NCI-H2081 (cell line): ENCODE measurements at regions not wholly inside any gene's neighbourhood (a gene's known extent, or its start where the extent isn't known, plus 50 kb on each side); places are given as distances from the start of the nearest gene placed in this dataset.

ENCODE experiments used
- DNase-seq, 2 experiments: peaks; one replicate each; lab custom pipeline; 2025; lab: John Stamatoyannopoulos, UW

- no peak for DNase-seq
Measured at GRCh38 chr2:24439971-24440340, 51.1 kb upstream of the NCOA1 start.

GRCh38 chr2:24439280-24439970 is 51.6 kb upstream of the NCOA1 start:
- no peak for DNase-seq

- no peak for DNase-seq
Measured at GRCh38 chr2:24438106-24438505, 52.9 kb upstream of the NCOA1 start.

GRCh38 chr2:24435391-24436316 is 55.4 kb upstream of the NCOA1 start:
- DNase-seq = peak in 1 of 2 experiments; percentile 61

GRCh38 chr2:24434541-24434940 is 56.5 kb upstream of the NCOA1 start:
- DNase-seq = no peak

- no peak for DNase-seq
Measured at GRCh38 chr2:24432735-24433134, 58.3 kb upstream of the NCOA1 start.

- DNase-seq = no peak
Measured at GRCh38 chr2:24432121-24432520, 58.9 kb upstream of the NCOA1 start.

- no peak for DNase-seq
Measured at GRCh38 chr2:24429197-24430074, 61.6 kb upstream of the NCOA1 start.

GRCh38 chr2:24424387-24424786 is 64.1 kb upstream of the ITSN2 start:
- no peak for DNase-seq

GRCh38 chr2:24423095-24423494 is 62.8 kb upstream of the ITSN2 start:
- DNase-seq = no peak

- DNase-seq = peak; percentile 60 to 72
Measured at GRCh38 chr2:24421668-24422067, 61.3 kb upstream of the ITSN2 start.

- DNase-seq = no peak
Measured at GRCh38 chr2:24420373-24420772, 60.0 kb upstream of the ITSN2 start.

GRCh38 chr2:24418166-24418841 is 58.0 kb upstream of the ITSN2 start:
- DNase-seq = no peak

- DNase-seq = no peak
Measured at GRCh38 chr2:24412812-24413211, 52.5 kb upstream of the ITSN2 start.

GRCh38 chr2:24411488-24412151 is 51.3 kb upstream of the ITSN2 start:
- DNase-seq = no peak

GRCh38 chr2:24410976-24411375 is 50.6 kb upstream of the ITSN2 start:
- DNase-seq = no peak

- DNase-seq = peak; percentile 77 to 81
Measured at GRCh38 chr2:24409700-24410556, 49.6 kb upstream of the ITSN2 start.
